ENCODE measurements at regions not wholly inside any gene's neighbourhood (a gene's known extent, or its start where the extent isn't known, plus 50 kb on each side); places are given as distances from the start of the nearest gene placed in this dataset.

DNA sequence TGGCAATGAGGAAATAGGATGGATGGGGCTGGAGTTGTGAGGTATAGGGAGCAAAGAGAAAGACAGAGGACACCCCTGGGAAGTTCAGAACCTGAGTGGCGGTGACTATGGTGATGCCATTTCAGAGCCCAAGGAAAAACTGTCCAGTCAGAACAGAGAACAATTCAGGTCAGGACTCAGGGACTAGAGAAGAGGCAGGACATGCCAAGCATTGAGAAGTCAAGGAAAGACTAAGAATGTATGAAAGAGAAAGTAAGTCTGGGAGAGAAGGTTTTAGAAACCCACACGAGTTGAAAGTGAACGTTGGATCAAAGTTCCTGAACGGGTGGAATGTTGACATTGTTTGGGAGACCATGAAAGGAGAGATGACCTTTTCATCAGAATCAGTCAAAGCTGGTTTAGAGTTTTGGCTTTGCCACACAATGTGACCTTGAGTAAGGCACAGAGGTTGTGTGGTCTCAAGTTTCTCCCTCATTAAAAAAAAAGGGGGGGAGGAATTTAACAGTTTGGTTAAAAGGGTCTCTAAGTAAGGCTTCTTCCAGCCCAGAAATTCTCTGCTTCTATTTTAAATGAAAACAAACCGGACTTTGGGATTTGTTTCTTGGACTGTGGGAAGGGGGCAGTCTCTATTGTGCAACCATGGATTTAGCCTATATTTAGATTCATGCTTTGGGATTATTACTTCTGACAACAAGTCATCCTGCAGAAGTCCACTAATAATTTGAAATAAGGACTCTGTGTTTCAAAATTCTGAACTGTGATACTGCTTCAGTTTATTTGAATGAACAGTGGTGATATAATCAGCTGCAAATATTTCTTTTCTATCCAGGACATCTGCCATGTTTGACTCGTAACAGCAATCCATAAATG is 315.9 kb upstream of the TBL1XR1 start (continued):
- TF ChIP-seq, protein P1, sequence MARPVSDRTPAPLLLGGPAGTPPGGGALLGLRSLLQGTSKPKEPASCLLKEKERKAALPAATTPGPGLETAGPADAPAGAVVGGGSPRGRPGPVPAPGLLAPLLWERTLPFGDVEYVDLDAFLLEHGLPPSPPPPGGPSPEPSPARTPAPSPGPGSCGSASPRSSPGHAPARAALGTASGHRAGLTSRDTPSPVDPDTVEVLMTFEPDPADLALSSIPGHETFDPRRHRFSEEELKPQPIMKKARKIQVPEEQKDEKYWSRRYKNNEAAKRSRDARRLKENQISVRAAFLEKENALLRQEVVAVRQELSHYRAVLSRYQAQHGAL (CRISPR knock-in tag; IDR thresholded peaks at IDR 0.05; ENCODE audit: not compliant biosample characterization): no peak
- TF ChIP-seq ZNF484 (CRISPR knock-in tag; IDR thresholded peaks at IDR 0.05; ENCODE audit: borderline replicate concordance, low read depth) (no peak), SIX4 (CRISPR knock-in tag; IDR thresholded peaks at IDR 0.05) (peak; percentile 98), NFIC (IDR thresholded peaks at IDR 0.05; ENCODE audit: low read length) (peak; percentile 37; the same call in 1 of the 2 replicates), HNF4G (IDR thresholded peaks at IDR 0.05; ENCODE audit: borderline replicate concordance, low read depth, low read length) (peak; percentile 71), HNF4G (CRISPR knock-in tag; IDR thresholded peaks at IDR 0.05; ENCODE audit: borderline replicate concordance, low read depth) (0 out of 2 replicates have a peak, but pooled peaks have one; percentile 46), GFI1 (CRISPR knock-in tag; IDR thresholded peaks at IDR 0.05; ENCODE audit: borderline replicate concordance) (0 out of 2 replicates have a peak, but pooled peaks have one; percentile 32)
- TF ChIP-seq, protein P2, sequence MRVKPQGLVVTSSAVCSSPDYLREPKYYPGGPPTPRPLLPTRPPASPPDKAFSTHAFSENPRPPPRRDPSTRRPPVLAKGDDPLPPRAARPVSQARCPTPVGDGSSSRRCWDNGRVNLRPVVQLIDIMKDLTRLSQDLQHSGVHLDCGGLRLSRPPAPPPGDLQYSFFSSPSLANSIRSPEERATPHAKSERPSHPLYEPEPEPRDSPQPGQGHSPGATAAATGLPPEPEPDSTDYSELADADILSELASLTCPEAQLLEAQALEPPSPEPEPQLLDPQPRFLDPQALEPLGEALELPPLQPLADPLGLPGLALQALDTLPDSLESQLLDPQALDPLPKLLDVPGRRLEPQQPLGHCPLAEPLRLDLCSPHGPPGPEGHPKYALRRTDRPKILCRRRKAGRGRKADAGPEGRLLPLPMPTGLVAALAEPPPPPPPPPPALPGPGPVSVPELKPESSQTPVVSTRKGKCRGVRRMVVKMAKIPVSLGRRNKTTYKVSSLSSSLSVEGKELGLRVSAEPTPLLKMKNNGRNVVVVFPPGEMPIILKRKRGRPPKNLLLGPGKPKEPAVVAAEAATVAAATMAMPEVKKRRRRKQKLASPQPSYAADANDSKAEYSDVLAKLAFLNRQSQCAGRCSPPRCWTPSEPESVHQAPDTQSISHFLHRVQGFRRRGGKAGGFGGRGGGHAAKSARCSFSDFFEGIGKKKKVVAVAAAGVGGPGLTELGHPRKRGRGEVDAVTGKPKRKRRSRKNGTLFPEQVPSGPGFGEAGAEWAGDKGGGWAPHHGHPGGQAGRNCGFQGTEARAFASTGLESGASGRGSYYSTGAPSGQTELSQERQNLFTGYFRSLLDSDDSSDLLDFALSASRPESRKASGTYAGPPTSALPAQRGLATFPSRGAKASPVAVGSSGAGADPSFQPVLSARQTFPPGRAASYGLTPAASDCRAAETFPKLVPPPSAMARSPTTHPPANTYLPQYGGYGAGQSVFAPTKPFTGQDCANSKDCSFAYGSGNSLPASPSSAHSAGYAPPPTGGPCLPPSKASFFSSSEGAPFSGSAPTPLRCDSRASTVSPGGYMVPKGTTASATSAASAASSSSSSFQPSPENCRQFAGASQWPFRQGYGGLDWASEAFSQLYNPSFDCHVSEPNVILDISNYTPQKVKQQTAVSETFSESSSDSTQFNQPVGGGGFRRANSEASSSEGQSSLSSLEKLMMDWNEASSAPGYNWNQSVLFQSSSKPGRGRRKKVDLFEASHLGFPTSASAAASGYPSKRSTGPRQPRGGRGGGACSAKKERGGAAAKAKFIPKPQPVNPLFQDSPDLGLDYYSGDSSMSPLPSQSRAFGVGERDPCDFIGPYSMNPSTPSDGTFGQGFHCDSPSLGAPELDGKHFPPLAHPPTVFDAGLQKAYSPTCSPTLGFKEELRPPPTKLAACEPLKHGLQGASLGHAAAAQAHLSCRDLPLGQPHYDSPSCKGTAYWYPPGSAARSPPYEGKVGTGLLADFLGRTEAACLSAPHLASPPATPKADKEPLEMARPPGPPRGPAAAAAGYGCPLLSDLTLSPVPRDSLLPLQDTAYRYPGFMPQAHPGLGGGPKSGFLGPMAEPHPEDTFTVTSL (CRISPR knock-in tag; IDR thresholded peaks at IDR 0.05; ENCODE audit: borderline replicate concordance): peak; percentile 59; the same call in 1 of the 2 replicates
